GM10266 (cell line): ENCODE measurements at regions not wholly inside any gene's neighbourhood (a gene's known extent, or its start where the extent isn't known, plus 50 kb on each side); places are given as distances from the start of the nearest gene placed in this dataset.

ENCODE experiments used
- DNase-seq: peaks from one replicate; pipeline ENCODE4 v3.0.0; 2012; ENCODE audit errors: extremely low spot score
- TF ChIP-seq, protein P1 (sequence below): IDR thresholded peaks from 2 replicates; pipeline ENCODE4 v1.5.1; 2012; ENCODE audit warnings: mild to moderate bottlenecking, low read depth; ENCODE audit not compliant: control insufficient read depth, insufficient read depth; ENCODE audit errors: missing control alignments

- TF ChIP-seq, protein P1, sequence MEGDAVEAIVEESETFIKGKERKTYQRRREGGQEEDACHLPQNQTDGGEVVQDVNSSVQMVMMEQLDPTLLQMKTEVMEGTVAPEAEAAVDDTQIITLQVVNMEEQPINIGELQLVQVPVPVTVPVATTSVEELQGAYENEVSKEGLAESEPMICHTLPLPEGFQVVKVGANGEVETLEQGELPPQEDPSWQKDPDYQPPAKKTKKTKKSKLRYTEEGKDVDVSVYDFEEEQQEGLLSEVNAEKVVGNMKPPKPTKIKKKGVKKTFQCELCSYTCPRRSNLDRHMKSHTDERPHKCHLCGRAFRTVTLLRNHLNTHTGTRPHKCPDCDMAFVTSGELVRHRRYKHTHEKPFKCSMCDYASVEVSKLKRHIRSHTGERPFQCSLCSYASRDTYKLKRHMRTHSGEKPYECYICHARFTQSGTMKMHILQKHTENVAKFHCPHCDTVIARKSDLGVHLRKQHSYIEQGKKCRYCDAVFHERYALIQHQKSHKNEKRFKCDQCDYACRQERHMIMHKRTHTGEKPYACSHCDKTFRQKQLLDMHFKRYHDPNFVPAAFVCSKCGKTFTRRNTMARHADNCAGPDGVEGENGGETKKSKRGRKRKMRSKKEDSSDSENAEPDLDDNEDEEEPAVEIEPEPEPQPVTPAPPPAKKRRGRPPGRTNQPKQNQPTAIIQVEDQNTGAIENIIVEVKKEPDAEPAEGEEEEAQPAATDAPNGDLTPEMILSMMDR, result no peak
- no peak for DNase-seq
Observed at GRCh38 chr2:236975766-236976165, 109.9 kb upstream of the COPS8 start.

GRCh38 chr2:236976266-236977062 is 109.2 kb upstream of the COPS8 start:
- no peak for DNase-seq
- TF ChIP-seq, protein P1, result no peak

GRCh38 chr2:236977063-236977851 is 108.4 kb upstream of the COPS8 start:
- TF ChIP-seq, protein P1, result no peak

DNA sequence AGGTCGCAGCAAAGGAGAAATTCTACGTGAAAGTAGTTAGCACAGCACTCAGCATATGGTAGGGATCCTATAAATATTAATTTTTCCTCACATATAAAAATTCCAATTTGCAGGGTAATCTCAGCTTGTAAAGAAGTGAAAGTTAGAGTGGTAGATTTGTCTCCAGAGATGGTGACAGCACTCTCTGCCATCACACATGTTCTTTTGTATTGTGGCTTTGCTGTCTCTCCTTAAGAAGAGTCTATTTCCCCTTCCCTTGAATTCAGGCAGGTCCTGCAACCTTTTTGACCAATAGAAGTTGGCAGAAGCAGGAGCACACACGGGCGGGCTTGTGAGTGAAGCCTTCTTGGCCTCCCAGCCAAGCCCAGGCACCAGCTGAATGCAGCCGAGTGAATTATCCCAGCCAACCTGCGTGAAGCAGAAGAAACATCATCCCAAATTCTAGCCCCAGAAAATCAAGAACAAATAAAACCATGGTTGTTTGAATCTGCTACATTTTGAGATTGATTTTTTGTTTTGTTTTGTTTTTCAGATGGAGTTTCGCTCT is 107.8 kb upstream of the COPS8 start:
- TF ChIP-seq, protein P1, result no peak
- no peak for DNase-seq

More at GRCh38 chr2:236977063-236977851, 108.4 kb upstream of the COPS8 start:
- no peak for DNase-seq

DNA sequence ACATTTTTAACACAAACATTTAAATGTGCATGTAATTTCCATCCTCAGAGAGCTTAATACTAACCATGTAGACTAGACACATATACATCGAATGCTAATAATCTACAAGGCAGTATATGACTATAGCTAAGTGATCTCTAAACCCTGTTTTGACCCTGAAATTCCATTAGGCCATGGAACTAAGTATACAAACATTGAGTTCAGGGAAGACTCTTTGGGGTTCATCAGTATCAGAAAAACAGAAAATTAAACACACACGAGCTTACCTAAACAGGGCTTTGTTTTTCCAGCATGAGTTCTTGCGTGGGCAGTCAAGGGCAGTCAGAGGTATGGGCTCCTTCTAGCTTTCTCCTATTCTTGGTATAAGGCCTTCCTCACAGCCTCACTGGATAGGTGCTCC is 106.0 kb upstream of the COPS8 start:
- TF ChIP-seq, protein P1, result no peak
- DNase-seq, result no peak

DNA sequence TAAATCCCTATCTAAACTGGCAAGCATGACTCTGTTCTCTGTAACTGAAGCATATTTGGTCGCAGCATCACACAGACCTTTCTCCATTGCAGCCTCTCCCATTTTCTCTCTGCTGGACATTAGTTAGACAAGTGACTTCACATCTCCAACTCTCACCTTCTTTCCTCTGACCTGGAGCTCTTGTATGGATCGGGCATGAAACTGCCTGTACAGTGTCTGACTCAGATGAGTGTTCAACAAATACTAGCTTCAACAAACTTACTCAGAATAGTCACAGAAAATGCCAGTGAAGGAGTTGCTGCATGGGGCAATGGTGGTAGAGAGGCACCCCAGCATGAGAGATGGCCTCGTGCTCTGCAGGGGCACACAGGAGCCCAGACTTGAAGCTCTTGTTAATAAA is 104.7 kb upstream of the COPS8 start:
- TF ChIP-seq, protein P1, result no peak
- no peak for DNase-seq
